ENCODE measurements at regions not wholly inside any gene's neighbourhood (a gene's known extent, or its start where the extent isn't known, plus 50 kb on each side); places are given as distances from the start of the nearest gene placed in this dataset.

GRCh38 chr2:14944562-14945346, 312.2 kb downstream of the LRATD1 start:
- no peak for ATAC-seq
- intact Hi-C loops (cut with micrococcal nuclease; ENCODE audit: unreplicated experiment) = loop anchor here (10.0 kb wide), 1 partner anchor 1750 kb away; no protein-coding TSS in a partner anchor

More at GRCh38 chr2:14944562-14945346, 312.2 kb downstream of the LRATD1 start:
- BruUV-seq (replicated peaks) = no TSS peak
- no peaks in the 10 kb centered on the region for H3K9me3 ChIP-seq (ENCODE audit: control insufficient read depth, insufficient read depth, low read depth, low read length)
- H3K4me1 ChIP-seq (ENCODE audit: control insufficient read depth, insufficient read depth, low read length) = no peaks in the 10 kb centered on the region
- peak; percentile 8 for DNase-seq (ENCODE audit: low read depth, low spot score)
- no peaks in the 10 kb centered on the region for H3K27me3 ChIP-seq (ENCODE audit: control insufficient read depth, insufficient read depth, low read length)
- ChIA-PET CTCF (no interaction called here), POLR2A (no interaction called here)
- in situ Hi-C loops (cut with HindIII; ENCODE audit: low pct_unique_long_range_greater_than_20kb, low sequenced_read_pairs) = no loop called here
- no peak overlapping the region for H3K4me3 ChIP-seq (ENCODE audit: low read depth in 2 of 2, low read length in 2 of 2)
- H3K36me3 ChIP-seq (ENCODE audit: control insufficient read depth, insufficient read depth, low read length) = no peaks in the 10 kb centered on the region
- no peak overlapping the region for H3K27ac ChIP-seq (ENCODE audit: low read length)
- TF ChIP-seq POLR2AphosphoS5 (IDR thresholded peaks at IDR 0.05; ENCODE audit: low read depth, low read length) (no peak), SIN3A (IDR thresholded peaks at IDR 0.05; ENCODE audit: borderline replicate concordance, insufficient read depth, low read depth, low read length) (no peak), CTCF (IDR thresholded peaks at IDR 0.05) (peak; percentile 59), TCF7L2 (IDR thresholded peaks at IDR 0.05; ENCODE audit: low read depth, low read length) (no peak), REST (IDR thresholded peaks at IDR 0.05; ENCODE audit: insufficient read depth in 1 of 2, low read depth in 2 of 2, low read length in 1 of 2) (no peak)

All from Panc1 (cell line).